GM12874 (cell line): ENCODE measurements at regions not wholly inside any gene's neighbourhood (a gene's known extent, or its start where the extent isn't known, plus 50 kb on each side); places are given as distances from the start of the nearest gene placed in this dataset.

Experiments used
- CTCF ChIP-seq: IDR thresholded peaks from 2 replicates; pipeline ENCODE4 v1.5.1; 2011; ENCODE audit warnings: low read depth, mild to moderate bottlenecking, control low read depth, low read length, moderate library complexity; ENCODE audit not compliant: insufficient read depth

- no peak for TF ChIP-seq CTCF
Observed at GRCh38 chr1:22286491-22286890, 143.6 kb upstream of the WNT4 start.

GRCh38 chr1:22287273-22287672 lies 144.4 kb upstream of the WNT4 start:
- no peak for TF ChIP-seq CTCF

- TF ChIP-seq CTCF: no peak
Observed at GRCh38 chr1:22287946-22288520, 145.1 kb upstream of the WNT4 start.

GRCh38 chr1:22288593-22289241 lies 145.8 kb upstream of the WNT4 start:
- TF ChIP-seq CTCF: no peak

- no peak for TF ChIP-seq CTCF
Observed at GRCh38 chr1:22289307-22289995, 146.6 kb upstream of the WNT4 start.

- no peak for TF ChIP-seq CTCF
Observed at GRCh38 chr1:22290157-22290556, 147.3 kb upstream of the WNT4 start.

- TF ChIP-seq CTCF: no peak
Observed at GRCh38 chr1:22290611-22291010, 147.7 kb upstream of the WNT4 start.
